K562 (cell line): ENCODE measurements at regions not wholly inside any gene's neighbourhood (a gene's known extent, or its start where the extent isn't known, plus 50 kb on each side); places are given as distances from the start of the nearest gene placed in this dataset.

Source experiments
- ATAC-seq: fragments of 200-7000 bp; cut with Tn5 transposase; 3 replicates; pipeline ENCODE4 v1.9.1; 2020; ENCODE audit warnings: moderate library complexity
- BruUV-seq: library from RNA; stranded (reverse); fragments of 400-500 nt; replicated peaks from 2 replicates; lab custom pipeline; 2021; lab: Mats Ljungman, UMichigan
- CTCF ChIA-PET: fragments of 300-600 bp; formaldehyde crosslinking; extraction: SDS; loops from one replicate; lab custom pipeline; 2021; ENCODE audit warnings: low intra/inter-chr PET ratio; lab: Yijun Ruan, JAX
- POLR2A ChIA-PET: fragments of 300-600, 350-650 bp; sonication (Branson Sonifier 250); formaldehyde crosslinking; extraction: SDS; loops from one replicate; lab custom pipeline; 2021; ENCODE audit warnings: antibody characterized with exemption, inconsistent platforms; lab: Yijun Ruan, JAX
- DNase-seq, 4 experiments: peaks; one replicate each; pipeline versions ENCODE4 v3.0.0 to v3.0.0-alpha.2; 2011 to 2018; ENCODE audit warnings: low spot score in 3 of 4, mixed read lengths in 3 of 4; ENCODE audit errors: extremely low read depth in 1 of 4
- FAIRE-seq: peaks from 2 replicates; lab custom pipeline; 2011; peaks lifted over from hg19 to GRCh38; lab: Jason Lieb, UNC
- H2AFZ ChIP-seq: 2 replicates; pipeline ENCODE4 v1.6.0; 2011; ENCODE audit warnings: low read depth, low read length, control low read depth, inconsistent platforms
- H3K27ac ChIP-seq: fragments of 200-600 bp; 3 replicates; pipeline ENCODE4 v1.8.0; 2011; ENCODE audit warnings: low read depth, mild to moderate bottlenecking, control low read depth, inconsistent platforms, low read length, moderate library complexity, mixed read lengths; ENCODE audit errors: extremely low read depth
- H3K27me3 ChIP-seq, 2 experiments: fragments of 300-600 bp in 1 of 2; 2 replicates in 1 of 2; 3 replicates in 1 of 2; pipeline versions ENCODE4 v1.6.0 to v1.8.0; 2011; ENCODE audit warnings: inconsistent platforms in 2 of 2, low read length in 2 of 2, mild to moderate bottlenecking in 1 of 2, mixed read lengths in 1 of 2, moderate library complexity in 1 of 2; ENCODE audit not compliant: control insufficient read depth in 2 of 2, insufficient read depth in 2 of 2
- H3K36me3 ChIP-seq: fragments of 300-600 bp; 3 replicates; pipeline ENCODE4 v1.8.0; 2011; ENCODE audit warnings: mild to moderate bottlenecking, low read length, inconsistent platforms; ENCODE audit not compliant: control insufficient read depth, insufficient read depth
- H3K4me1 ChIP-seq, 2 experiments: fragments of 200-600 bp in 1 of 2; replicated peaks in 1 of 2; 2 replicates in 1 of 2; 3 replicates in 1 of 2; pipeline versions ENCODE4 v1.5.1 to v1.8.0; 2011; ENCODE audit warnings: inconsistent platforms in 2 of 2, low read length in 2 of 2, mild to moderate bottlenecking in 1 of 2, mixed read lengths in 1 of 2, moderate library complexity in 1 of 2; ENCODE audit not compliant: control insufficient read depth in 2 of 2, insufficient read depth in 2 of 2
- H3K4me2 ChIP-seq: 2 replicates; pipeline ENCODE4 v1.6.1; 2011; ENCODE audit warnings: low read length, control low read depth, inconsistent platforms, mixed read lengths; ENCODE audit not compliant: insufficient read depth
- H3K4me3 ChIP-seq: fragments of 200-600 bp; sonication (generic), shearing (Covaris generic); 2 replicates; pipeline ENCODE4 v1.5.1; 2016; ENCODE audit warnings: control low read depth, inconsistent platforms
- H3K79me2 ChIP-seq: fragments of 200-600 bp; 3 replicates; pipeline ENCODE4 v1.8.0; 2011; ENCODE audit warnings: low read length, inconsistent platforms; ENCODE audit not compliant: control insufficient read depth, insufficient read depth
- H3K9ac ChIP-seq, 2 experiments: 2 replicates each; pipeline versions ENCODE4 v1.6.0 to v1.6.1; 2011; ENCODE audit warnings: low read depth in 2 of 2, low read length in 2 of 2, control low read depth in 1 of 2, inconsistent platforms in 1 of 2, mild to moderate bottlenecking in 1 of 2, mixed read lengths in 1 of 2; ENCODE audit not compliant: insufficient read depth in 1 of 2
- H3K9me1 ChIP-seq: one replicate; pipeline ENCODE4 v1.6.0; 2011; ENCODE audit warnings: inconsistent platforms, mild to moderate bottlenecking, low read length, moderate library complexity; ENCODE audit not compliant: control insufficient read depth, insufficient read depth
- H3K9me3 ChIP-seq: replicated peaks from 2 replicates; pipeline ENCODE4 v1.5.1; 2011; ENCODE audit warnings: low read depth, low read length, inconsistent platforms; ENCODE audit not compliant: control insufficient read depth, insufficient read depth
- H4K20me1 ChIP-seq: replicated peaks from 2 replicates; pipeline ENCODE4 v1.6.1; 2011; ENCODE audit warnings: low read length, inconsistent platforms, mixed read lengths; ENCODE audit not compliant: control insufficient read depth, insufficient read depth
- SMAD2 ChIP-seq: fragments of 150-350 bp; IDR thresholded peaks from 2 replicates; pipeline ENCODE4 v1.6.1; 2014; ENCODE audit warnings: low read depth, mild to moderate bottlenecking, low read length
- ZFX ChIP-seq: sonication (generic); formaldehyde crosslinking; IDR thresholded peaks from 2 replicates; pipeline ENCODE4 v1.8.0; 2022; ENCODE audit warnings: mild to moderate bottlenecking, missing genetic modification reagents, moderate library complexity
- ZNF511 ChIP-seq: sonication (generic); formaldehyde crosslinking; IDR thresholded peaks from 2 replicates; pipeline ENCODE4 v1.8.0; 2022; ENCODE audit warnings: mild to moderate bottlenecking, missing genetic modification reagents
- ZZZ3 ChIP-seq: fragments of 450-650 bp; IDR thresholded peaks from 2 replicates; pipeline ENCODE4 v1.6.1; 2016; ENCODE audit warnings: antibody characterized with exemption, mild to moderate bottlenecking, moderate library complexity
- WGBS: fragments of 100-300 bp; shearing (Covaris generic); methylation state at CpG from one replicate; pipeline ENCODE4 v1.1.6; 2016; ENCODE audit warnings: low coverage, mixed read lengths; ENCODE audit not compliant: insufficient coverage; ENCODE audit errors: missing lambda C conversion rate; 5-methylcytosine and 5-hydroxymethylcytosine counted together
- in situ Hi-C: fragments of 300-500 bp; cut with MboI; formaldehyde crosslinking; loops from 4 replicates; pipeline ENCODE4 v1.15.0; 2018; ENCODE audit warnings: inconsistent platforms, mixed read lengths
- intact Hi-C: fragments of 100-400 bp; cut with micrococcal nuclease; formaldehyde crosslinking; loops from 2 replicates; pipeline ENCODE4 v1.14.2; 2022

DNA sequence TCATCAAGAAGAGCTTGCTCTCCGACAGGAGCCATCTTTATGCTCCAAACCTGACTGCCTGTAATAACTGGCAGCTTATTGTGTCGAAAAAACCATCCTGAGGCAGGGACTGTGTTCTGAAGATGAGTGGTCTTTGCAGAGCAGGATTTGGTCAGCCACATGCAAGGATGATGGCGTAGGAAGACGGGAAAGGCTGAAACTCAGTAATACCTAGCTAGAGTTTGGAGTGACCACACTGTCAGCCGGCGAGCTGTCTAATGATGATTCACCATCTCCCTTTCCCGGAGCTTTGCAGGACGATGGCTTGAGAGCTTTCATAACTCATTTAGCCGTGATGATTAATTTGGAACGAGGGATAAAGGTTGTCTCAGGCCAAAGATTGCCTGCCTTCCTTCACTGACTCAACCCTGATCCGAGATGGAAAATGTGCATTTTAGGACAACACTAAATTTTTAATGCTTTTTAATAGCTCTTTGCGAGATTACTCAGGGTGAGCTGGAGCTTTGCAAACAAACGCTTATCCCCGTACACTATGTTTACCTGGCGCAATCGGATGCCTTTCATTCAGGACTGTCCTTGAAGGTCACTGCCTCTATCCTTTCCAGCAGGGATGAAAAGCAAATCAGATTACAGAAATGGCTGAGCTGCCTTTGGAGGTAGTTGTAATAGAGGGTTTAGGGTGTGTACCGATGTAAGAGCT is 288.5 kb downstream of the ASMT start:
- Histone ChIP-seq H3K9me3 (no peaks in the 10 kb centered on the region; the same call in 1 of the 2 replicates), H3K4me1 (no peaks in the 10 kb centered on the region), H3K9ac (no peak overlapping the region), H3K27me3 (peaks cover 0 to 8% of the 10 kb centered on the region in 2 experiments; a peak in 2 of 5 replicates), H3K4me2 (no peak overlapping the region), H2AFZ (no peak overlapping the region), H3K4me3 (no peak overlapping the region), H3K9me1 (no peaks in the 10 kb centered on the region), H3K79me2 (no peaks in the 10 kb centered on the region), H3K27ac (no peak overlapping the region), H4K20me1 (no peaks in the 10 kb centered on the region), H3K36me3 (no peaks in the 10 kb centered on the region)
- TF ChIP-seq ZZZ3 = no peak
- no peak for TF ChIP-seq SMAD2
- no peak for DNase-seq
- no peak for ATAC-seq
- BruUV-seq = no TSS peak
- FAIRE-seq = no peak
- intact Hi-C loops = no loop called here
- 6% methylated on average over 17 of the region's 17 CpGs for WGBS
- CTCF ChIA-PET = no interaction called here
- POLR2A ChIA-PET = no interaction called here
- in situ Hi-C loops = no loop called here

DNA sequence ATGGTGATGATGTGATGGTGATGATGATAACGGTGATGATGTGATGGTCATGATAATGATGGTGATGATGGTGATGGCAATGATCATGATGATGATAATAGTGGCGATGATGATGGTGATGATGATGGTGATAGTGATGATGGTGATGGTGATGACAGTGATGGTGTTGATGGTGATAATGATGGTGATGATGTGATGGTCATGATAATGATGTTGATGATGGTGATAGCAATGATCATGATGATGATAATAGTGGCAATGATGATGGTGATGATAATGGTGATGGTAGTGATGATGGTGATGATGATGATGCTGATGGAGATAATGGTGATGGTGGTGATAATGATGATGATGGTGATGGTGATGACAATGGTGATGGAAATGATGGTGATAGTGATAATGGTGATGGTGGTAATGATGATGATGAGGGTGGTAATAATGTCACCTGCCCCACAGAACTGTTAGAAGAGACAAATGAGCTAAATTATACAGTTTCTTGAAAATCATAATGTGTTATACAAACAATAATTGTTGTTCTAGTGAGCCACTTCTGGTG is 289.9 kb downstream of the ASMT start:
- Histone ChIP-seq H3K27ac (no peak overlapping the region), H3K9ac (no peak overlapping the region), H3K9me1 (no peaks in the 10 kb centered on the region), H3K4me3 (no peak overlapping the region), H3K4me1 (no peaks in the 10 kb centered on the region), H4K20me1 (no peaks in the 10 kb centered on the region), H3K36me3 (no peaks in the 10 kb centered on the region), H3K27me3 (peaks cover 0 to 8% of the 10 kb centered on the region in 2 experiments; a peak in 2 of 5 replicates), H2AFZ (no peak overlapping the region), H3K4me2 (no peak overlapping the region), H3K9me3 (no peaks in the 10 kb centered on the region; the same call in 1 of the 2 replicates), H3K79me2 (no peaks in the 10 kb centered on the region)
- ChIA-PET CTCF (no interaction called here), POLR2A (no interaction called here)
- in situ Hi-C loops (no loop called here), intact Hi-C loops (no loop called here)
- DNase-seq (no peak), FAIRE-seq (no peak), ATAC-seq (no peak)
- no TSS peak for BruUV-seq
- 0% methylated on average over 1 of the region's 2 CpGs for WGBS
- no peak for TF ChIP-seq ZFX
- no peak for TF ChIP-seq ZNF511 (CRISPR knock-in tag)
